T-helper 2 cell treated with Interferon-gamma antibody and Interleukin-4, amounts not matched to agents 100 ng/mL and 5 ng/mL, for 36 hours (primary cell): ENCODE measurements at regions not wholly inside any gene's neighbourhood (a gene's known extent, or its start where the extent isn't known, plus 50 kb on each side); places are given as distances from the start of the nearest gene placed in this dataset.
"Not testable (repeated sequence)": the region's sequence is repeated elsewhere in the genome, so short reads cannot be mapped to it uniquely, and the experiment has no call there.

Experiments used
- intact Hi-C: fragments of 100-400 bp; cut with micrococcal nuclease; formaldehyde crosslinking; loops from one replicate; pipeline ENCODE4 v1.15.1; 2023

DNA sequence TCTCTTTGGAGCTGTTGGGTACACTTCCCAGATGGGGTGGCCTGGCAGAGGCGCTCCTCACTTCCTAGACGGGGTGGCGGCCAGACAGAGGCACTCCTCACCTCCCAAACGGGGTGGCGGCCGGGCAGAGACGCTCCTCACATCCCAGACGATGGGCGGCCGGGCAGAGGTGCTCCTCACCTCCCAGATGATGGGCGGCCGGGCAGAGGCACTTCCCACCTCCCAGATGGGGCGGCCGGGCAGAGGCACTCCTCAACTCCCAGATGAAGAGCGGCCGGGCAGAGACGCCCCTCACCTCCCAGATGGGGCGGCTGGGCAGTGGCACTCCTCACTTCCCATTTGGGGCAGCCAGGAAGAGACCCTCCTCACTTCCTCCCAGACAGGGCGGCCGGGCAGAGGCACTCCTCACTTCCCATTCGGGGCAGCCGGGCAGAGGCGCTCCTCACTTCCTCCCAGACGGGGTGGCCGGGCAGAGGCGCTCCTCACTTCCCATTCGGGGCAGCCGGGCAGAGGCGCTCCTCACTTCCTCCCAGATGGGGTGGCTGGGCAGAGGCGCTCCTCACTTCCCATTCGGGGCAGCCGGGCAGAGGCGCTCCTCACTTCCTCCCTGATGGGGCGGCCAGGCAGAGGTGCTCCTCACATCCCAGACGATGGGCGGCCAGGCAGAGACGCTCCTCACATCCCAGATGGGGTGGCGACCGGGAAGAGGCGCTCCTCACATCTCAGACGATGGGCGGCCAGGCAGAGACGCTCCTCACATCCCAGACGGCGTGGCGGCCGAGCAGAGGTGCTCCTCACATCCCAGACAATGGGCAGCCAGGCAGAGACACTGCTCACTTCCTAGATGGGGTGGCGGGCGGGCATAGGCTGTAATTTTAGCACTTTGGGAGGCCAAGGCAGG, 105.3 kb downstream of the ERMARD start:
- intact Hi-C loops: not testable (repeated sequence)

DNA sequence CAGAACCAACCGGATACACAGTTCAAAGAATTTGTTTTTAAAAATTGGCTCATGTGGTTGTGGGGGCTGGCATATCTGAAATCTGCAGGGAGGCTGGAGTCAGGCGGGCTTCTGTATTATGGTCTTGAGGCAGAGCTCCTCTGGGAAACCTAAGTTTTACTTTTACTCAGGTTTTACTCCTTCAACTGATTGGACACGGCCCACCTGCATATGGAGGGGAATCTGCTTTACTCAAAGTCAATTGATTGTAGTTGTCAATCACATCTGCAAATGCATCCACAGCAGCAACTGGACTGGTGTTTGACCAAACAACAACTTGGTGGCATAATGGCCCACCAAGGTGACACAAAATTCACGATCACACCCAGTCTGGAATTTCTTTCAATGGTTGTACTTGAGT, 103.4 kb downstream of the ERMARD start:
- intact Hi-C loops: no loop called here

DNA sequence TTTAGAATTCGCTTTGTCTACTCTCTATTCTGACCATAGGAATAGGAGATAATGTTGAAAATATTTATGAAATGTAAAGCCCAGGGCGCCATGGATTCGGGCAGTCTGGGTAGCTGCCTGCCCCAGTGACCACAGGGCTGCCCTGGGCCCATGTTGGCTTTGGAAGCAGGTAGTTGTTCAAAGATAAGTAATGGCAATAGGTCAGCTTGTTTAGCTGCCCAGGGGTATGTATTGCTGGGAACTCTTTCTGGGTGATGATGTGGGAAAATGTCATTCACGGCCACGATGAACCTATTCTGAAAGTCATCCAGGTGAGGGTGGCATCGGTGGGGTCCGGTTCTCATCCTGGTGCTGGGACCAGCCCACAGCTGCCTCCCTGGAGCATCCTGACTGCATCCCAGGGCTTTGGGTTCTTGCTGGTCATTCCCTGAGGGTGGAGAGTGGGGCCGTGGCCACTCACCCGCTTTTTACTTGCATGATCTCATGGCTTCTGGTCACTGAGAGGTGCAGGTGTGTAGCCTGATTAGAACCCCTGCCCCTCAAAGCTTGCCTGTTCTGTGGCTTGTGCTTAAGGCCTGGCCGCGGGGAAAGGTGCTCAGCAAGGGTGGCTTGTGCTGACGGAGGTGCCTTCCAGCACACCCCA, 102.8 kb downstream of the ERMARD start:
- intact Hi-C loops: no loop called here

DNA sequence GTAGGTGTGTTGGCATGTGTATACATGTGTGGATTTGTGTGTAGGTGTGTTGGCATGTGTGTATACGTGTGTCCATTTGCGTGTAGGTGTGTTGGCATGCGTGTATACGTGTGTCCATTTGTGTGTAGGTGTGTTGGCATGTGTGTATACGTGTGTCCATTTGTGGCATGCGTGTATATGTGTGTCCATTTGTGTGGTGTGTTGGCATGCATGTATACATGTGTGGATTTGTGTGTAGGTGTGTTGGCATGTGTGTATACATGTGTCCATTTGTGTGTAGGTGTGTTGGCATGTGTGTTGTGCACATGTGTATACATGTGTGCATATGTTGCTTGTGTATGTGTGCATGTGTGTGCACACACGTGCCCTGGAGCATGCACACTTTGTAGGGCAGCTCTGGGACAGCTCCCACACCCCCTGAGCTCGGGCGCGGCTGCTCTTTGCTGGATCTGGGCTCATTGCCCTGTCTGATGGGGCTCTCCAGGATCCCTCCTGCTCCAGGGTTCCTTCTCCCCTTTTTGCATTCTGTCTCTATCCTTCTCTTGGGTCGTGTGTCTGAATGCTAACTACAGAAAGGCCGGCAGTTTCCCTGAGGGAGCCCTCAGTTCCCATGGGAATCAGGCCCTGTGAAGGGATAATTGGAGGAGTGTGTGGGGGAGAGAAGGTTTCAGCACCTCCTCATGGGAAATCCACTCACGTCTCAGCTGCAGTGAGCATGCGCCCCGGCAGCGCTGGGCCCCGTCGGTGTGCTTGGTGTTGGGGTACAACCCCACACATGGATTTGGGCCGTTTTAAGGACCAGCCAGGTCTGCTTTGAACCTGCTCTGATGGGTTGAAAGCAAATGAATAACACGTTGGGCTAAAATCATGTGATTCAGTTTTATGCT, 102.0 kb downstream of the ERMARD start:
- intact Hi-C loops: no loop called here

DNA sequence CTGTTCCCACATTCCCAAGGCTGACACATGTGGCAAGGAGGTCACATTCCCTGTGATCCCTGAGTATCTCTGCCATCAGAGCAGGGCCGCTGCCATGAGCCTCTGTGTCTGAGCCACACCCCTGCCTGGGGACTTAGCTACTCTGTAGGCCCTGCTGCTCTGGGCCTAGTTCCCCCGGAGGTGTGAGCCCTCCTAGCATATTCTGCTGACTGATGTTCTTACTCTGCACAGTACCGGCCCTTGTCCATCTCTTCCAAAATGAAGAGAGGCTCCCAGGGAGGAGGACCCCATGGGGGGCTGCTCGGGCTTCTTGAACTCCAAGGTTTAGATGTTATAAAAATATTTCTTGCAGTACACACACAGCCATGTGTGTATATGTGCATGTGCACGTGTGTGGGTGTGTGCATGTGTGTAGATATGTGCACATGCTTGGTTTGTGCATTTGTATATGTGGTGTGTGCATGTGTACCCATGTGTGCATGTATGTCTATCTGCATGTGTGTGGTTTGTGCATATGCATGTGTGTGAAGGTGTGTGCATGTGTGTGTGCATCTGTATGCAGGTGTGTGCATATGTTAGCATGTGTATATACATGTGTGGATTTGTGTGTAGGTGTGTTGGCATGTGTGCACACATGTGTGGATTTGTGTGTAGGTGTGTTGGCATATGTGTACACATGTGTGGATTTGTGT, 101.2 kb downstream of the ERMARD start:
- intact Hi-C loops: no loop called here

DNA sequence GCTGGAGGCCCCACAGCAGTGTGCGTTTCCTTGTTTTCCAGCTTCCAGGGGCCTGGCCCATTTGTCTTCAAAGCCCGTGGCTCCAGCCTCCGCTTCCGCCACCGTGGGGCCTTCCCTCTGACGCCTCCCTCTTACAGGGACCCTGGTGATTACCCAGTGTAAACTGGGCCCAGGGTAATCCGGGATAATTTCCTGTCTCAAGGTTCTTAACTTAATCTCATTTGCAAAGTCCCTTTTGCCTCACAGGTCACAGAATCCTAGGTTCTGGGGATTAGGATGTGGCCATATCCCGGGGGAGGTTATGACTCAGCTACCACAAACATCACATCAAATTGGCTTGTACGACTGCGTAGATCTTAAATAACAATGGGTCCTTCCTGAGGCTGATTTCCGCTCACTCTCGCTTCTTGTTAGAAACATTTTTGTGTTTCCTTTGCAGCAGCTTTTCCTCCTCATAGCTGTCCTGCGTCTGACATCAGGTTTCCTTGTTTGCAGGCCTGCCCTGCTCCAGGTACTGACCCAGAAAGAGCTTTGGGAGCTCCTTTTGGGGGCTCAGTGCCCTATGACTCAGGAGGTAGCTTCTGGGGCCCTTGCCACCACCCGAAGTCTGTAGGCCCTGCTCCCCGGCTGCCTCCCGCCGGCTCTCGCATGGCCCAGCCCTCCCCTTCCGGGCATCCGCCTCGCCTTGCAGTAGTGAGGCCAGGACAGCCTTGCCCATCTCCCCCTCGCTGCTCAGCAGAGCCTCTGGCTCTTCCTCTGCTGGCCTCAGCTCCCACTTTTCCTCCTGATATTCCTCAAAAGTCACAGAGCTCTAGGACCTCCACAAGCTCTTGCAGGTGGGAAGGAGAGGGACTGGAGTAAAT, 100.5 kb downstream of the ERMARD start:
- intact Hi-C loops: no loop called here

DNA sequence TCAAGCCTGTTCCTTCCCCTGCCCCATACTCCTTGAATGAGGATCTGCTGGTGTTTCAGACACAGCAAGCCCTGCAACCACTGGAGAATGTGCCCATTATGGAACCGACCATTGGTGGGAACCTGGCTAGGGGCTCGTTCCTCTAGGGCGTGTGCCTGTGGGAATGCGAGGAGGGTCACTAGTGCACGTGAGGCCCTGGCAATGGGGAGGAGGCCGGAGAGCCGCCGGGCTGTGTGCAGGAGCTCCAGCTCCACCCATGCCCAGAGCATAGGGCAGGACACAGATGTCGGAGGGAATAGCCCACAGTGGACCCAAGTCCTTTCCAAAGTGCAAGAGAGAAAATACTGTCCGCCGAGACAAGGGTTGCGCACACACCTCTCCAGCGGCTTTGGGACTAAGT, 99.3 kb downstream of the ERMARD start:
- intact Hi-C loops: no loop called here

DNA sequence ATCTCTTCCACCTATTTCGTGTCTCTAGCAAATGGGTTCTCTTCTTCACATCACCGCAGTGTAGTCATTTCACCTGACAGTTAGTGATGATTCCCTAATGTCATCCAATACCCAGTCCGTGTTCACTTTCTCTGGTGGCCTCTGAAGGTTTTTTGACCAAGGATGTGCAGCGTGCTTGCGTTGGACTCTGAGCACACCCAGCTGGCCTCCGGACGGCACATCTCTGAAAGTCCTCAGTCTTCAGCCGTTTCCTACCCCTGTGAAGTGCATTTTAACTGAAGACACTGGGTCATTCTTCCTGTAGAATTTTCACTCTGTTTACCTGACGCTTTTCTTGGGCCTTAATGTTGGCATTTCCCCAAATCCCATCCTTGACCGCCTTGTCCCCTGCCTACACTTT, 98.7 kb downstream of the ERMARD start:
- intact Hi-C loops: no loop called here

DNA sequence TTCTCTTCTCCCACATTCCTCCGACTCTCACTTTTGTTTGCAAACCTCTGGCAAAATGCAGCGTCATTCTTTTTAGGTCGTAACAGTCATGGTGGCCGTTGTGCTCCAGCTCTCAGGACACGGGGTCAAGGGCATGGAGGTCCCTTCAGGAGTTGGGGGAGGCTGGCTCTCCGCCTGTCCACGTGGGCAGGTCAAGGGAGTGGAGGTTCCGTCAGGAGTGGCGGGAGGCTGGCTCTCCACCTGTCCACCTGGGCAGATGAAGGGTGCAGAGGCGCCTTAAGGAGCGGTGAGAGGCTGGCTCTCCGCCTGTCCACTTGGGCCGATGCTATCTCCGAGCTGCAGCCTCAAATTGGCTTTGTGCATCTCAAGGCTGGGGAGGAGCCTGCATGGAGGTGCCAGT, 98.0 kb downstream of the ERMARD start:
- intact Hi-C loops: no loop called here

DNA sequence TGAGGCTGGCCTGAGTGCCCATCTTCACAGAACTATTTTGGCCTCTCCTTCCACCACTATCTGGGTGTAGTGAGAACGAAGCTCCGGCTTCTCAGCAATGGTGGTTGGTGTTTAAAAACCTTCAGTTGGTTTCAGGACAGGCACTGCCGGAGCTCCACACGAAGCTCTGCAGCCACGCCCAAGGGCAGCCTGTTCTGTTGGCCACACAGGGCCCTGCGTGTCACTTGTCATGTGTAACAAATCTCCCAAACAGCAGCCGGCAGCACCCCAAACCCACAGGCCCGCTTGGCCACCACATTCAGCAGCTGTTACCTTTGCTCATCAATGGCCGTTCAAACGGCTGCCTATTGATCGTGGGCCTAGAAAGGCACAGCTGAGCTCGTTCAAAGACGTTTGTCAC, 97.5 kb downstream of the ERMARD start:
- intact Hi-C loops: no loop called here

DNA sequence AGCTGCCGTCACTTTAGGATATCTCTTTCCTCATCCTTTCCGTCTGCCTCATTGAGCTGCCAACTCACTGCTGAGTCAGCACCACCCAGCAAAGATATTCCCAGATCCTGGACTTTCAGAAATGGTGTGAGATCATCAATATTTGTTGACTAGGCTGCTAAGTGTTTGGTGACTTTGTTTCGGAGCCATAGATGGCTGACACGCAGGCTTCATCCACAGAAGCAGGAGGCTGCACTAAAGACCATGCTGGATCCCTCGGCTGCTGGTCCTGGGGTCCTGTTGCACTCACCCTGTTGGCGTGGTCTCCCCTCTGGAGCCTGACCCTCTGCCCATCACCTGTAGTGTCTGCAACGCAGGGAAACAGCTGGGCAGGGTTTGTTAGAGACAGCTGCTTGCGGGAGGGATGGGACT, 96.5 kb downstream of the ERMARD start:
- intact Hi-C loops: no loop called here

DNA sequence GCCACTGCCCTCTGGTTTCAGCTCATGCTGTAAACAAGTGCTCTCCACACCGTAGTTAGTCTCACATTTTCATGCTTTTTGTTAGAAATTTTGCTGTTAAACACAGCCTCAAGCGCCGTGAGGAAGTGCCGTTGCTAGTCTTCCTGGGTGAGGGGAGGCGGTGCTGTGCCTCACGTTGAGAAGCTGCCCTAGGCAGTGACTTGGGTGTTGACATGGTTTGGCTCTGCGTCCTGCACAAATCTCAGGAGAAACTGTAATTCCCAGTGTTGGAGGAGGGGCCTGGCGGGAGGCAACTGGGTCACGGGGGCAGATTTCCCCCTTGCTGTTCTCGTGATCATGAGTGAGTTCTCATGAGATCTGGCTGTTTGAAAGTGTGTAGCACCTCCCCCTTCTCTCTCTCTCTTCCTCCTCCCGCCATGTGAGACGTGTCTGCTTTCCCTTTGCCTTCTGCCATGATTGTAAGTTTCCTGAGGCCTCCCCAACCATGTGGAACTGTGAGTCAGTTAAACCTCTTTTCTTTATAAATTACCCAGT, 95.8 kb downstream of the ERMARD start:
- intact Hi-C loops: no loop called here

DNA sequence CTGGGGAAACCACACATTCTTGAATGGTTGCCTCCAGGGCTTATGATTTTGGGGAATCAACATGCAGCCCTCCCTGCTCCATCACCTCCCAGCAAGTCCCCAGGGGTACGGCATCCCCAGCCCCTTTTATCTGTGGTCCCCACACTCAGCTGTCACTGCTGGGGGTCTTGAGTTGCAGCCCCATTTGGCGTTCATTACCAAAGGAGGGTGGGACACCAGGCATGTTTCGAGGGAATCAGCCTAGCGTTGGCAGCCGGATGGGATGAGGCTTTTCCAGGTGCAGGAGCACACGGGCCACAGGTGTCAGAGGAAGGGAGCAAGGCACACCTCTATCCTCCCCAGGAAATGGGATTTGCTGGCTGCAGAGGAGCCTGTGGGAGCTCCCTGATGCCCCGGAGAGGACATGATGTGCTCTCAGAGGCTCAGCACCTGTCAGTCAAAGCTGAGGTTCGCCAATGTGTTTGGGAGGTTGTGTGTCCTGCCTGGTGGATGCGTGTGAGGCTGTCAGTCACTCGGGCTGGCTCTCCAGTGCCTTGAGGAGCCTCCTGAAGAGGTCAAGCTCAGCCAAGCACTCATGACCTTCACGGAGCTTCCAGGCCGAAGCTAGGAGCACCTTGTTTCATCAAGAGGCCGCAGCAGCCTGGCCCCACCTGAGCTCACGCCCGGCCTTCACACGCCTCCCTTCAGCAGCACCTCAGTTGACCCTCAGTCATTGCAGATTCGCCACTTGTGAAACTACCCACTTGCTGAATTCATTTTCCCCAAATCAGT, 95.0 kb downstream of the ERMARD start:
- intact Hi-C loops: no loop called here

DNA sequence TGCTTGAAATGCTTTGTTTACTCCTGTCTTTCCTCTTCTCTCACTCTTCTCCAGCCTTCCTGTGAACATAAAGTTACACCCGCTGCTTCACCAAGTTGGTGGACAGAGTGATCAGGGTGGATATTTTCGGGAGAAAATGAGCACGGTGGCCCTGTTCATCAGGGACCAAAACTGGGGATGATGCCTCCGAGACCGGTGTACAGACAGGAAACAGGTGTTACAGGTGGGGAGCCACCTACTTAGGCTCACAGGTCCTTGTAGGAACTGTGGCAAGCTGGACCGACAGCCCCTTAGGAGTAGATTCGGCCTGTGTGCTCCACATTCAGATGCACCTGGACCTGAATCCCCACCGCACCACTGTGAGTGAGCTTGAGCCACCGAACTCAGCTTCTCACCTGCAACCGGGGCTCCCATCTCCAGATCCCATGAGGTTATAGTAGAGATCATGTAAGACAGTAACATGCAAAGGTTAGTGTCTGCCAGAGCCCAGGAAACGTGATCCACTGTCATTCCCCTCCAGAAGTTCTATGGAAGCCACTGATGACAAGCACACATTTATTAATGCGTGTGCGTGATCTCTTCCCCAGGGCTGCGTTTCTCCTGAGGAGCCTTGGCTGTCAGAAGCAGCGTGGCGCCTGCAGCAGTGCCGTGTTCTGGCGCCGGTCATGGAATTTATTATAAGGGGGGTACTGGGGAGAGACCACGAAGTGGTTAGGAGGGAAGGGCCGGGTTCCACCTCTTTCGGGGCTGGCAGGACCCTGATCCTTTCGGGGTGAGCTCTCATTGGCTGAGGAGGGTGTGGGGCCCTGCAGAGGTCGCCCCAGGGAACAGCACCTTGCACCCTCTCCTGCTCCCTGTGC, 94.2 kb downstream of the ERMARD start:
- intact Hi-C loops: no loop called here

DNA sequence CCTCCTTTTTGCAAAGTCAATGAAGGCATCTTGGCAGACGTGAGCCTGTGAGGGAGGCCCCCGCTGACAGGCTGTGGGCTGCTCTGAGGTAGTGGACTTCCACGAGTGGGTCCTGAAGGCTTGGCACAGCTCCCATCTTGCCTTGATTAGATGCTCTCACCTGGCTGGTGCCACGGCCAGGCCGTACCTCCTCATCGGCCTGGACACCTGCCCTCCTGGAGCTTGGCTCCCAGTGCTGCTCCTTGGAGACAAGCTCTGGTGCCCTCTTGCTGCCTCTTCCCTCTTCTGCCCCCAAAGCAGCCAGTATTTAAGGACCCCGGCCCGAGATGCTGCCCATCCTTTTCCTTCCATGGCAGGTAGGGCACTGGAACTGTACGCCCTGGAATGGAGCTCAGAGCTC, 93.5 kb downstream of the ERMARD start:
- intact Hi-C loops: no loop called here

DNA sequence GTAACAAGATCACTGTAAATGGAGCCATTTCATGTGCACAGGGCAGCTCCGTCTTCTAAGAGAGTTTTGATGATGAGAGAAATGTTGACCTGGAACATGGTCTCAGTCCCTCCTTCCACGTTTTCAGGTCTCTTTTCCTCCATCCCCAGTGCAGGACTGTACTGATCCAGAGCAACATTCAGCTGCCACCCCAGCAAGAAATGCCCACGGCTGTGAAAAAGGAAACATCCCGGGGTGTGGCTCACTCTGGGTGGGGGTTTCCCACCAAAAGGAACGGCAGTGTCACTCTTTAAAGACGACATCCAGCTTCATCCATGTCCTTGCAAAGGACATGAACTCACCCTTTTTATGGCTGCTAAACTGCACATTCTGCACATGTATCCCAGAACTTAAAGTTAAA, 92.6 kb downstream of the ERMARD start:
- intact Hi-C loops: no loop called here

DNA sequence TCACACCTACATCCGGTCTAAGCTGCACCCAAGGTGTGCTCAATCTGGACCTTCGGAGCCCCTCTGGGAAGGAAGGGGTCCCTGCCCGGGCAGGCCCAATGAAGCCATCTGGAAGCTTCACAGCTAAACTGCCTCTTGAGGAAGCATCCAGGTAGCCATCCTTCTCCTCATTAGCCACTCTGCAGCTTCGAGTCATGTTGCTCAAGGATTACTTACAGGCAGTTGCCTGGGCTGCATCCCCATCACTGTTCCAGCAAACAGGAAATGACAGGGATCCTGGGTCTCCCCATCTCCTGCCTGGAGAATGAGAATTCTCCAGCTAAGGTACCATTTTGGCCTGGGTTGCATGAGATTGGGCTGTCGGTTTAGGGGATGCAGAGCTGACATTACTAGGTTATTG, 91.7 kb downstream of the ERMARD start:
- intact Hi-C loops: no loop called here

DNA sequence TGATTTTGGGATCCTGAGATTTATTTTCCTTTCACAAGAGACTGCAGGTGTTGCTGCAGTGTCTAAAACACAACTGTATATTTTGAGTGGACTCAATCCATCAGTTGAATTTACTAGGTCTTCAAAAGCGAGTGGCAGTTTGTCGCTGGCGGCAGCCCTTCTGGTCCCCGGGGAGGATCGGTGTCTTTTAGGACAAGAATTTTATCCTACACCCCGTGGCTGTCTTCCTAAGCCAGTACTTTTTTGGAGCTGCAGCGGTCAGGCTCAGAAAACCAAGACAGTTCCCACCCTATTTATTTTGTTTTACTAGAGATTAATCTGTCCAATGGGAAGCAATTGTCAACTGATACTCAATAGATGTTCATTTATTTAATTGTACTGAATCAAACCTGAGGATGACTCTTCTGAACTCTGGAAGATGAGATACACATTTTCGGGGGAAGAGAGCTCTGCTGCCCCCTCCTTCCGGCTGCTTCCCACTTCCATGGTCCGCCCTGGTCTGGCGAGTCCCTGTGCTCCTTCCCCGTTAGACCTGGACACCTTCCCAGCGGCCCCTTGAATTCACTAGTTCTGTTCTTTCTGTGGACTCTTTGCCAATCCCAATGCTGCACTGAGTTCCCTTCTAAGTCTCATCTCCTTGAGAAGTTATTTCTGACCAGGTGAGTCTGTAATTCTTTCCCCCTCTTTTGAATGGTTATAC, 90.6 kb downstream of the ERMARD start:
- intact Hi-C loops: no loop called here
